Fibroblast of skin of scalp (primary cell): ENCODE measurements at regions not wholly inside any gene's neighbourhood (a gene's known extent, or its start where the extent isn't known, plus 50 kb on each side); places are given as distances from the start of the nearest gene placed in this dataset.

ENCODE experiments used
- DNase-seq: peaks from one replicate; pipeline ENCODE4 v3.0.0-alpha.2; 2013

GRCh38 chr16:73210686-73211085 is 162.8 kb upstream of the ZFHX3 start:
- no peak for DNase-seq

- no peak for DNase-seq
Observed at GRCh38 chr16:73210084-73210483, 162.2 kb upstream of the ZFHX3 start.

- no peak for DNase-seq
Observed at GRCh38 chr16:73209190-73209589, 161.3 kb upstream of the ZFHX3 start.

- no peak for DNase-seq
Observed at GRCh38 chr16:73206151-73206707, 158.3 kb upstream of the ZFHX3 start.

- no peak for DNase-seq
Observed at GRCh38 chr16:73205153-73205886, 157.4 kb upstream of the ZFHX3 start.

GRCh38 chr16:73204359-73205152 is 156.6 kb upstream of the ZFHX3 start:
- no peak for DNase-seq

GRCh38 chr16:73202161-73202729 is 154.3 kb upstream of the ZFHX3 start:
- peak; percentile 99 for DNase-seq

GRCh38 chr16:73199214-73199613 is 151.3 kb upstream of the ZFHX3 start:
- no peak for DNase-seq

- no peak for DNase-seq
Observed at GRCh38 chr16:73198481-73198880, 150.6 kb upstream of the ZFHX3 start.

GRCh38 chr16:73197598-73197997 is 149.7 kb upstream of the ZFHX3 start:
- no peak for DNase-seq

GRCh38 chr16:73196670-73197069 is 148.7 kb upstream of the ZFHX3 start:
- DNase-seq, result peak; percentile 63

GRCh38 chr16:73193464-73193863 is 145.5 kb upstream of the ZFHX3 start:
- DNase-seq, result no peak

- DNase-seq, result peak; percentile 33
Observed at GRCh38 chr16:73192232-73192894, 144.4 kb upstream of the ZFHX3 start.

GRCh38 chr16:73191660-73192046 is 143.7 kb upstream of the ZFHX3 start:
- no peak for DNase-seq

- no peak for DNase-seq
Observed at GRCh38 chr16:73190688-73191659, 143.0 kb upstream of the ZFHX3 start.

GRCh38 chr16:73190256-73190655 is 142.3 kb upstream of the ZFHX3 start:
- DNase-seq, result no peak

GRCh38 chr16:73189136-73189535 is 141.2 kb upstream of the ZFHX3 start:
- DNase-seq, result no peak

GRCh38 chr16:73186752-73187601 is 139.0 kb upstream of the ZFHX3 start:
- peak; percentile 19 for DNase-seq

GRCh38 chr16:73185737-73186136 is 137.8 kb upstream of the ZFHX3 start:
- DNase-seq, result no peak

GRCh38 chr16:73183611-73184092 is 135.7 kb upstream of the ZFHX3 start:
- peak; percentile 71 for DNase-seq
